ENCODE measurements at regions not wholly inside any gene's neighbourhood (a gene's known extent, or its start where the extent isn't known, plus 50 kb on each side); places are given as distances from the start of the nearest gene placed in this dataset.
A peak's percentile ranks its signal among the peaks of the same experiment; 100 is the strongest.

- no peak for DNase-seq
Observed at GRCh38 chr10:124184208-124184830, 90.9 kb upstream of the CHST15 start.

DNA sequence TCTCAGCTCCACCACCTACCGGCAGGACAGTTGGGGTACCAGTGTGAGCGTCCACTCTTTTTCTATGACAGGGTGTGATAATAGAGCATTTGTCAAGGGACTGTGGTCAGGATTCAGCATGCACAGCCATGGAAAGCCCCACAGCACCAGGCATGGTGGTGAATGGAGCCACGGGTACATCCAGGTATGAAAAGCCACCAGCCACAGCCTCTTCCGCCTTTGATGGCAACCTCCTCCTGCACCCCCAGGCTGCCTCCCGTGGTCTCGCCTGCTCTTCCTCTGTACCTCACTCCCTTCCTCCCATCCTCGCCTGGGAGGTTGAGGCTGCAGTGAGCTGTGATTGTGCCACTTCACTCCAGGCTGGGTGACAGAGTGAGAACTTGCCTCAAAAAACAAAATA, 90.2 kb upstream of the CHST15 start:
- no peak for DNase-seq

DNA sequence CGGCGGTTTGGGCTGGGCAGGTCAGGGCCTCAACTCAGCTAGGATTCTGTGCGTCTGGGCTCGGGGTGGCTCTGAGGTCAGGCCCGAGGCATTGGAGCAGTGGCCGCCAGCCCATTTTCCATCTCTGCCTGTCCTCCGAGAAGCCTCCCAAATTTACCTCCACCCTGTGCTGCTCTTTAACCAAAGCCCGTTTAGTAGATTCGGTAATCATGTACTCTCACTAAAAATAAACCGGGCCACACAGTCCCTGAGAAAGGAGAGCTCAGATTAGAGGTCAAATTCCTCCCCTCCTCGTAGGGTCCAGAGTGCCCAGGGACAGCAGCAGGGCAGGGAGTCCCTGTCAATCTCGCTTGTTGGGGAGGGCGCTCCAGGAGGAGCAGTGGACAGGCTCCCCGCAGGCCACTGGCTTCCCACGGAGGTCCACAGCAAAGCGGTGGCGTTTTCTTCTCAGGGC, 88.7 kb upstream of the CHST15 start:
- no peak for DNase-seq

GRCh38 chr10:124181656-124182055, 88.3 kb upstream of the CHST15 start:
- DNase-seq, result no peak

DNA sequence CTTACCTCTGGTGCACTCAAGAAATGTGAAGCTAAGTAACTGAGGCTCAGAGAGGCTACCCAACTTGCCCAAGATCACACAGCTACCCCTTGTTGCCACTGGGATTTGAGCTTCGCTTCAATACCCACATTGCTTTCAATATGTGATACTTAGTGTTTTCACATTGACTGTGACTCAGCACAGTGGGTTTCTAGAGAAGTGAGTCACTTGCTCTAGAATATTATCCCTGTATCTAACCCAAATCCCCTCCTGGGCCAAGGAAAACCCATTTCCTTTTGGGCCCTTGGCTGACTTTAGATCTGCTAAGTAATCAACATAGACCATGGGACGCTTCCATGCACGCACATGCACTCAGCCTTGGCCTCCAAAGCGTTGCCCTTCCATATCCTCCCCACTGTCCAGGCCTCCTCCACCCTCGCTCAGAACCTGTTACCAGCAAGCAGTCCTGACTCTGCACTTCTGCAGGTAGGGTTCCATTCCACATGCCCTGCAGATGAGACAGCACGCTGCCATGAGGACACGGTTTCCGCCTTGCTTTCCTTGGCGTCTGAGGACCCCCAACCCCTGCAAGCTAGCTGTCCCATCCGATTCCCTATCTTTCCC, 87.7 kb upstream of the CHST15 start:
- DNase-seq, result no peak

DNA sequence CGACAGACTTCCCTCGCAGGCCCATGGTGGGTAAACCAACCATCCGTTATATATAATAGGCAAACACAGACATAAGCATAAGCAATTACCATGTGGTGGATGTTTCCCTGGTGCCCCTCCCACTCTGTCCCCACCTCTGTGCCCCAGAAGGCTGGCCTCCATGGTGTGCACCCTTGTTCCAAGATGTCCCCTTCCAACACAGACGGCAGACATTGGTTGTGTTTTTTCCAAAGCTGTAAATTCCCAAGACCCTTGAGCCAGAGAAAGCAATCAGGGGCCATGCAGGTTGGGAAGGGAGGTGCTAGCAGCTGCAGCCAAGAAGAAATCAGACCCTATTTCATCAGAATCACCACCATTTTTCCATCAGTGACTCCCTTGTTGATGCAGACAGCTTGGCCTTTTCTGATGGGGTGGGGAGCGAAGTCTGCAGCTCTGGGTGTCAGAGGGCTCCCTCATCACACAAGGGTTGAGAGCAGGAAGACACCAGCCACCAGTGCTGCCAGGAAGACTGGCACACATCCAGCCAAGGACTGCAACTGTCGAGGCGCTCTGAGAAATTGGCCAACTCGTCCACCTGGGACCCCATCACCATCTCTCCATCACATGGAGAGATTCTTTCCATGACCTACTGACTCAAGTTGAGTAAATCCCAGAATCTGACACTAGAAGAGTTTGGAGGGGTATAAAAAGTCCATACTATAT, 86.8 kb upstream of the CHST15 start:
- no peak for DNase-seq

DNA sequence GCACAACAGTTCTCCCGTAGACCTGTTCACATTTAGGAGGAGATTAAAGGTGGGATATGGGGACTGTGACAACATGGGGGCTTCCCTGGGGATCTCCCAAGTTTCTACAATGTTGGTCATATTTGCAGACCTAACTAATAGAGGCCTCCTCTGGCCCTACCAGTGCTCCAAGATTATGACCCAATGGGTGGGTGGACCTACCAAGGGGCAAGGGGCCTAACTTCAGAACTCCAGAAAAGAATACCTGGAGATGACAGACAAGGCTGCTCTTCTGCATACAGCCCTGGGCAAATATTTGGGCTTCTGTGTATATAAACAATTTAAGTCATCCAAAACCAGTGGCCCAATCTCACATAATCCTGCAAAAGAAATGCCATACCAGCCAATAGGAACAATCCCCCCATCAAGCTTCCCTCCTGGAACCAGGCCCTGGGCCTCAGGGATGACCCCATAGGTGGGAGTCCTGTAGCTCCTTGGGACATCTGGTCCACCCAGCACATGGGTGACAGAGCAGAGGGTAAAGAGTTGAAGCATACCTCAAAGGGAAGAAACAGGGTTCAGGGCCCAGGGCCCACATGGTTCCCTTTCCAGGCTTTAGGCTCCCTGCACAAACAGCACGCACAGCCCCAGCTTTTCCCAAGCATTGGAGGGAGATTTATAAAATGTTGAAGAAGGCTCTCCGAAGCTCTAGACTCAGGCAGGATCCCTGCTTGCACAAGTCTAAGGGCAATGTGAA, 86.1 kb upstream of the CHST15 start:
- no peak for DNase-seq

GRCh38 chr10:124177180-124177518, 83.8 kb upstream of the CHST15 start:
- DNase-seq, result no peak

DNA sequence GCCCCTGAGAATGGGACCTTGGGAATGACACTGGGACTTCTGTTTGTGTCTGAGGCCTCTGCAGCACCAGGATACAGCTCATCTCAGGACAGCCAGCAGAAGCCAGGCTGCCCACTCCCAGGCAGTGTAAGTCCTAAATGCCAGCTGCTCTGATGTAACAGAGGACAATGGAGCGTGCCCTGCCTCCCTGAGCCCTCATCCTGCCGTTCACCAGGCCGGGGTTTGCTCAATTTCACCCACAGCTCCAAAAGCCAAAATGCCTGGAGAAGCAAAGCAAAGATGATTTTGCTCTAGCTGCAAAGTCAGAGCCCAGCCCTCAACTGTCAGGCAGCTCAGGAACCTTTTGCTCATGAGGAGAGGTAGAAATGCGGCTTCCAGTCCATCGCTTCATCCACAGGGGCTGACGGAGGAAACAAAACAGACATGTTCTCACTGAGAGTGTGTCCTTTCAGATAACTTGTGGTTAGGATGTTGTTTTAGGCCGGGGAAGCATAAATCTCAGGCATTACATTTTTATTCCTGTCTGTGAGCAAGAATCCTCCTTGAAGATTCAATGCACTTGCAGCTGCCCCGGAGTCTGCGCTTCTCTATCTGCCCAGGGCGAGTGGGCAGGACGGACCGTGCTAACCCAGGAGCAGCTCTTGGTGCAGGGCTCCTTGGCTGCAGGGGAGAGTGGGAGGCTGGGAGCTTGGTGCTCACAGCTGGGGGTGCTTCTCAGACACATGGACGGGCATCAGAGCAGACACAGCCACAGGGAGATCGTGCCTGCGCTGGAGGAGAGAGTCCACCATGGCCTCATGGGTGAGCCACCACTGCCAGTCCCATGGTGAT, 83.2 kb upstream of the CHST15 start:
- DNase-seq, result no peak

DNA sequence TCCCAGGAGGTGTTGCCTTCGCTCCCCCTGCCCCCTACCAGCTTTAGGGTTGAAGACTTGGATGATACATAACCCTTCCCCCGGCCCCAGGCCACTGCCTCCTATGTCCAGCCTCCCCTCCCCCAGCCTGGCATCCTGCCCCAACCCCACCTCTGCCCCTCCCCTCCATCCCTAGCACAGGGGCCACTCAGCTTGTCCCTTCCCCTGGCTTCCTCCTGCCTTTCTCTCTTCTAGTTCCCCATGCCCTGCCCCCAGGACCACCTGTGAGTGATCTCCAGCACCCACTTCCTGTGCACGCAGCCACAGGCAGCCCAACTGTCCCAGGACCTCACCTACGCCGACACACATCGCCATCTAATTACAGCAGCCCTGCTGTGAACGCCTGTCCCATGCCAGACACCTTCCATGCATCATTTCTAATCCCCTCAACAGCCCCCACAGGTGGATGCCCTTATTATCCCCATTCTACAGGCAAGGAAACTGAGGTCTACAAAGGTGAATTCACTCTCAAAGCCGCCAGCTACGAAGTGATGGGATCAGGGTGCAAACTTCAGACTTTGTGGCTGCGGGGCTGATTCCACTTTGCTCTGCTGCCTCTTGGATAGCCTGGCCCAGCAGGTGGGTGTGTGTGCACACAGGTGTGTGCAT, 82.4 kb upstream of the CHST15 start:
- DNase-seq, result no peak

DNA sequence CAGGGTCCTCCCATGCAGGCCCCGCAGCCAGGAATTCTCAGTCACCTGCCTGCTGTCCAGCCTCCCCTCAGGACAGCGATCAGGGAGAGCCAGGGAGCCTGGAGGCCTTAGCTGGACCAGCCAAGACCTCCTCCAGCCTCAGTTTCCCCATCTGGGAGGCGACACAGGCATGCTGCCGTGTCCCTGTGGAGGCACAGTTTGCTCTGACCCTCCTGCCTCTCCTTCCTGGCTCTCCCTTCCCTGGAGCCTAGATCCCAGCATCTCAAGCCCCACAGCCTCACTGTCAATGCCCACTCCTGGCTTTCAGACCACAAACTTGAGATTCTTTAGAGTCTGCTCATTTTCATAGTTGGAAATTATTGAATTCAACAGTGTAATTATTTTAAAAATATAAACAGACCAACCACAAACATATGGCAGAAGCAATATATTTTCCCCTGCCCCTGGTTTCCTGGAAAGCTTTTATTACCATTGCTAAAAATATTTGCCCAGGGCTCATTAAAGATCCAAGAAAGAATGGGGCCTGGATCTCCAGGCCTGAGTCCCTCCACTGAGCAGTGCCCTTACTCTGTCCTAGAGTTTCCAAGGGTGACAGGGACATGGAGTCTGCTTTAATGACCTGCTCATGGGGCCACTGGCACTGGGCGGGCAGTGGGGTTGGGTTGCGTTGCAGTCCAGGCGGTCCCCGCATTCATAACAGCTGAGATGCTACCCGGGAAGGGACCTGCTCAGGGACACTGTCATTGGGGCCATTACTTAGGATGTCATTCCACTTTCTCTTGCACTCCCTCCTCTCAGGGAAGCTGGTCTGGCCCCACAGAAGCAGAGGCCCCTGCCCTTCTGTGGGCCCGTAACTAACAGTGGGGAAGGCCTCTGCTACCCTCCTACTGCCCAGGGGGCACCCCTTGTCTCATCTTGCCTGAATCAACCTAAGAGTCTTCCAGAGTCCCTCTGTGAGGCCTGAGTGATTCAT, 81.6 kb upstream of the CHST15 start:
- DNase-seq, result no peak

DNA sequence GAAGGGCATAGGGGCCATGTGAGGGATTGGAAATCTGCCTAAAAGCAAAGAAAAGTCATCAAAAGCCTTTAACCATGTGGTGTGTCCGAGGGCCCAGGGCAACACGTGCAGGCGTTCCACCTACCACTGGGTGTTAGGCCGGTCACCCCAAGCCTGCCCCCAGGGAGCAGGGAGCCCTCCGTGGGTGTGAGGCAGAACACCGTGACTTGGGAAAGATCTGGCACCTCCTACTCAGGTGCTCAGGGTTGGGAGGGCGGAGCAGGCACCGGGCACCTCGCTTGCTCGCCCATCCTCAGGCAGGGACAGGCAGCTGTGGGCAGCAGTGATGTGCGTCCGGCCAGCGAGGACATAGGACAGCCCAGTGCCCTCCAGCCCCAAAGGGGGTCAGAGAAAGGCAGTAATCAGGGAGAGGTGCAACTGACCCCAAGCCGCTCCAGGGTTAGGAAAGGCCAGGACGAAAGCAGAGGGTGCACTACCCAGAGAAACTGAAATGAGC, 80.7 kb upstream of the CHST15 start:
- DNase-seq, result no peak

DNA sequence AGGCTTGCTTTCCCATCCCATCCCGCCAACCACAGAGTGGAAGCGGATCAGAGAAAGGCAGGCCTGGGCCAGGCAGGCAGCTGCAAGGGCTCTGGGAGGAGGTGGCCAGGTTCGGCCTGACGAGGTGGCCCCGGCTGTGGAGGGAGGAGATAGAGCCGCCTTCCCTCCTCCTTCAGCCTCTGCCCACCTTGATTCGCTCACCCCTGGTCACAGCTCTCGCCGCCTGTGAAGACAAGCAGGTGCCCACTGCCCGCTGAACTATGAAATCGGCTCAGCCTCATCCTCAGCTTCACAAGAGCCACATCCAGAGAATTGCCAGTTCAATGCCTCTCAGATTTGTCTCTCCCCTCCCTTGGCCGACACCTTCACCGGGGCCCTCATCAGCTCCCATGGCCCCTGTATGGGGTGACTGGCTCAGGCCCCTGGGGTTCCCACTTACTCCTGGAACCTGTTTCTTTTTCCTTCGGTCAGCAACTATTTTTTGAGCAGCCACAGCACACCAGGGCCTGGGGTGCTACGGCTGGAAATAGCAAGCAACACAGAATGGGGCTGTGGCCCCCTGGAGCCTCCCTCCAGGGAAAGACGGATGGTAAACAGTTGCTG, 80.0 kb upstream of the CHST15 start:
- DNase-seq, result no peak

DNA sequence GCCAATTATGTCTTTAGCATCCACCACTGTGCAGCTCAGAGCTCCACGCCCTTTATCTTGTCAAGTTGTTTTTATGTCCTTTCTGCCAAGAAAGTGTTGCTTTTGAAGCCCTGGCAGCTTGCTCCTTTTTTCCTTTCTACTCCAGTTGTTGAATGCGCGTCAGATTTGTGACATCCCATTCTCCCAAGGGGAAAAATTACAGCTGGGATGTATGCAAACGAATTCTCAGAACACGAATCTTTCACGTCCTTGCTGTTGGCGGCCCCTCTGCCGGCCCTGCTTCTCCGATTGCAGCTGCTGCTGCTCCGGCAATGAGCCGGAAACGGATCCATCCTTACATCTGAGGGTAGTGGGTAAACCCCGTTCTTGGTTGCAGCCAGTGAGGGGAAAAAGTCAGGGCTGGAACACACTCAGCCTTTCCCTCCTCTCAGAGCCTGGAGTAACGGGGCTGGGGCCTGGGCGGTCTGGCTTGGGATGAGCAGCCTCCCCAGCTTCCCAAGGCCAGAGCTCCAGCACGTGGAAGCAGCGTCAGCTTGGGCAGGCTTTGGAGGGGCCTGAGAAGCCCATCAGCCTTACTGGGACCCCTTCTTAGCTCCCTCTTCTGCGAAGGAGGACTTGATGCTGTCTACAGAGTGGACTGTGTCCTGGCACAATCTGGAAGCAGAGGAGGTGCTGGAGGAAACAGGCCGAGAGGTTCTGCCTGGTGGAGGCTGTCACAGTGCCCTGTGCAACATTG, 79.0 kb upstream of the CHST15 start:
- peak; percentile 40 to 78 (median 49) for DNase-seq

- DNase-seq, result no peak
Observed at GRCh38 chr10:124171561-124171960, 78.2 kb upstream of the CHST15 start.

GRCh38 chr10:124170631-124171030, 77.2 kb upstream of the CHST15 start:
- DNase-seq, result no peak

GRCh38 chr10:124168991-124169802, 75.8 kb upstream of the CHST15 start:
- no peak for DNase-seq

DNA sequence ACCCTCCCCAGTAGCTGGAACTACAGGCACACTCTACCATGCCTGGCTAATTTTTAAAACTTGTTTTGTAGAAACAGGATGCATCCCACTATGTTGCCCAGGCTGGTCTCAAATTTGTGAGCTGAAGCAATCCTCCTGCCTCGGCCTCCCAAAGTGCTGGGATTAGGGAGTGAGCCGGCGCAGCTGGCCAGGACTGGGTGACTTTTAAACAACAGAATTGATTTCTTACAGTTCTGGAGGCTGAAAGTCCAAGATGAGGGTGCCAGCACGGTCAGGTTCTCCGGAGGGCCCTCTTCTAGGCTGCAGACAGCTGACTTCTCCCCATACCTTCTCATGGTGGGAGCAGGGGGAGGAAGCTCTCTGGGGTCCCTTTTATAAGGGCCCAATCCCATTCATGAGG, 75.2 kb upstream of the CHST15 start:
- DNase-seq, result no peak

Data from muscle of back (tissue), 3 donors.